H1 (cell line): ENCODE measurements at regions not wholly inside any gene's neighbourhood (a gene's known extent, or its start where the extent isn't known, plus 50 kb on each side); places are given as distances from the start of the nearest gene placed in this dataset.

Experiments used
- ATF3 ChIP-seq: IDR thresholded peaks from 2 replicates; pipeline ENCODE4 v1.6.1; 2011; ENCODE audit warnings: low read depth, mild to moderate bottlenecking, low read length; ENCODE audit not compliant: insufficient read depth
- NRF1 ChIP-seq: IDR thresholded peaks from 2 replicates; pipeline ENCODE4 v1.6.1; 2011; ENCODE audit warnings: mild to moderate bottlenecking, low read depth, low read length, improper control_type of control experiment
- SIRT6 ChIP-seq: IDR thresholded peaks from one replicate; pipeline ENCODE4 v1.7.1; 2012; ENCODE audit warnings: low read length, inconsistent platforms
- SP2 ChIP-seq: IDR thresholded peaks from 2 replicates; pipeline ENCODE4 v1.6.1; 2012; ENCODE audit warnings: mild to moderate bottlenecking, low read length, inconsistent platforms

GRCh38 chr6:106790935-106791334 lies 161.6 kb downstream of the QRSL1 start (continued):
- TF ChIP-seq ATF3 (no peak), SIRT6 (no peak), SP2 (no peak), NRF1 (no peak)
